Left colon (tissue), 2 donors: ENCODE measurements at regions not wholly inside any gene's neighbourhood (a gene's known extent, or its start where the extent isn't known, plus 50 kb on each side); places are given as distances from the start of the nearest gene placed in this dataset.
"Not testable (repeated sequence)": the region's sequence is repeated elsewhere in the genome, so short reads cannot be mapped to it uniquely, and the experiment has no call there.

Source experiments
- ATAC-seq: fragments of 200-7000 bp; cut with Tn5 transposase; one replicate; pipeline ENCODE4 v1.9.1; 2020; ENCODE audit warnings: mild to moderate bottlenecking, moderate library complexity
- DNase-seq, 2 donors: peaks; one replicate each; pipeline ENCODE4 v3.0.0-alpha.2; 2020
- intact Hi-C, 2 donors: fragments of 100-400 bp; cut with DNase I in 1 of 2; cut with micrococcal nuclease in 1 of 2; formaldehyde crosslinking; loops; one replicate each; pipeline versions ENCODE4 v1.11.2 to v1.14.0; 2022; cut with DNase I, micrococcal nuclease
- donor health status: DM: no; HTN: no; CAD: no.
- donor health status: DM: yes; HTN: yes; CAD: no.

GRCh38 chr5:58016877-58017276 lies 443.0 kb downstream of the PLK2 start:
- ATAC-seq (no peak), DNase-seq (no peak)
- intact Hi-C loops: no loop called here

- no peak for DNase-seq
- intact Hi-C loops: no loop called here
- ATAC-seq: no peak
These were observed 443.5 kb downstream of the PLK2 start for GRCh38 chr5:58016358-58016757.

- intact Hi-C loops: no loop called here
- ATAC-seq (no peak), DNase-seq (no peak)
These were observed 444.7 kb downstream of the PLK2 start for GRCh38 chr5:58015175-58015574.

GRCh38 chr5:58013542-58014258 lies 446.2 kb downstream of the PLK2 start:
- ATAC-seq (no peak), DNase-seq (no peak)
- intact Hi-C loops: no loop called here

- ATAC-seq (no peak), DNase-seq (no peak)
These were observed 447.0 kb downstream of the PLK2 start for GRCh38 chr5:58012801-58013315.

GRCh38 chr5:58012102-58012501 lies 447.8 kb downstream of the PLK2 start:
- ATAC-seq: no peak
- intact Hi-C loops: no loop called here
- DNase-seq: no peak

More at GRCh38 chr5:58012801-58013315, 447.0 kb downstream of the PLK2 start:
- intact Hi-C loops: no loop called here

- intact Hi-C loops: no loop called here
- DNase-seq: no peak
- ATAC-seq: no peak
These were observed 448.6 kb downstream of the PLK2 start for GRCh38 chr5:58011301-58011700.

GRCh38 chr5:58009754-58010153 lies 450.1 kb downstream of the PLK2 start:
- DNase-seq: no peak
- intact Hi-C loops: no loop called here
- ATAC-seq: no peak

- DNase-seq (no peak), ATAC-seq (no peak)
- intact Hi-C loops: no loop called here
These were observed 457.6 kb downstream of the PLK2 start for GRCh38 chr5:58002323-58002722.

GRCh38 chr5:57993866-57994265 lies 466.0 kb downstream of the PLK2 start:
- intact Hi-C loops: no loop called here
- DNase-seq: no peak
- no peak for ATAC-seq

GRCh38 chr5:57989378-57989777 lies 470.5 kb downstream of the PLK2 start:
- ATAC-seq: no peak
- intact Hi-C loops: no loop called here
- DNase-seq: no peak

GRCh38 chr5:57988813-57989212 lies 471.1 kb downstream of the PLK2 start:
- intact Hi-C loops: no loop called here
- no peak for ATAC-seq
- no peak for DNase-seq

GRCh38 chr5:57987552-57987951 lies 472.3 kb downstream of the PLK2 start:
- intact Hi-C loops: no loop called here
- DNase-seq (no peak), ATAC-seq (no peak)

- intact Hi-C loops: no loop called here
- ATAC-seq (no peak), DNase-seq (no peak)
These were observed 473.0 kb downstream of the PLK2 start for GRCh38 chr5:57986761-57987341.

GRCh38 chr5:57983426-57983825 lies 476.5 kb downstream of the PLK2 start:
- intact Hi-C loops: no loop called here
- DNase-seq: no peak
- ATAC-seq: no peak

GRCh38 chr5:57979671-57980070 lies 480.2 kb downstream of the PLK2 start:
- no peak for ATAC-seq
- intact Hi-C loops: no loop called here
- no peak for DNase-seq

- ATAC-seq: no peak
- DNase-seq: no peak
- intact Hi-C loops: no loop called here
These were observed 483.4 kb downstream of the PLK2 start for GRCh38 chr5:57976506-57976905.

GRCh38 chr5:57972099-57972498 lies 487.8 kb downstream of the PLK2 start:
- ATAC-seq, DNase-seq, intact Hi-C loops: not testable (repeated sequence)

GRCh38 chr5:57960569-57960968 lies 478.0 kb upstream of the ACTBL2 start:
- intact Hi-C loops: no loop called here
- ATAC-seq: no peak
- DNase-seq: no peak

GRCh38 chr5:57956636-57957035 lies 474.0 kb upstream of the ACTBL2 start:
- ATAC-seq (no peak), DNase-seq (no peak)
- intact Hi-C loops: no loop called here

GRCh38 chr5:57955511-57955910 lies 472.9 kb upstream of the ACTBL2 start:
- intact Hi-C loops: no loop called here
- ATAC-seq: no peak
- no peak for DNase-seq
